Astrocyte (in vitro differentiated cells and primary cell): ENCODE measurements at regions not wholly inside any gene's neighbourhood (a gene's known extent, or its start where the extent isn't known, plus 50 kb on each side); places are given as distances from the start of the nearest gene placed in this dataset.

Source experiments
- CTCF ChIP-seq: IDR thresholded peaks from 2 replicates; pipeline ENCODE4 v1.5.1; 2011; ENCODE audit warnings: low read depth, mild to moderate bottlenecking, inconsistent platforms, low read length, moderate library complexity; ENCODE audit not compliant: insufficient read depth
- EZH2 ChIP-seq: IDR thresholded peaks from 2 replicates; pipeline ENCODE4 v1.6.1; 2012; ENCODE audit warnings: mild to moderate bottlenecking, low read length, inconsistent platforms; ENCODE audit not compliant: insufficient read depth

GRCh38 chr1:172883844-172884243, 166.9 kb downstream of the TNFSF18 start:
- TF ChIP-seq EZH2 = no peak
- TF ChIP-seq CTCF = no peak
